ENCODE measurements at regions not wholly inside any gene's neighbourhood (a gene's known extent, or its start where the extent isn't known, plus 50 kb on each side); places are given as distances from the start of the nearest gene placed in this dataset.

DNA sequence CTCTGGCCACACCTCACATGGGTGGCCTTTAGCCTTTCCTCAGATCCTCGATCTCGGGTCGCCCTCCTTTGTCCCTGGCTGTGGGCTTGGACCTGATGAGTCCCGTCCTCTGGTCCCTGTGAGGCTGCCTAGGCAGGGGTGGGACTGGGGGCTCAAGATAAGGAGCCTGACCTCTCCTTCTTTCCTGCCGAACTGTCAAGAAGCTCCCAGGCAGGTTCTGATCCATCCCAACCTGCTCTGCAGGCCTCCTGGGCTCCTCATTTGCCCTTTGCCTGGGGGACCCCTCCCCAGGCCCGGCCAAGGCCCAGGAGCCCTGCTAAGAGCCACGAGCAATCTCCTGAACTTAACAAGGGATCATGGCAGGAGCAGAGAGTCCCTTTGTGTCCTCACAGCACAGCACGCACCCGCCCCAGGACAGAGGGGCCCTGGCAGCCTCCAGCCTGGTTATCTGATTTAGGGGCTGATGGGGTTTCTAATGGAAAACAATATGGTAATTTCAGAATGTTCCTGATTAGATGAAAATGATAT is 82.4 kb upstream of the POU3F1 start:
- no peak for ATAC-seq

DNA sequence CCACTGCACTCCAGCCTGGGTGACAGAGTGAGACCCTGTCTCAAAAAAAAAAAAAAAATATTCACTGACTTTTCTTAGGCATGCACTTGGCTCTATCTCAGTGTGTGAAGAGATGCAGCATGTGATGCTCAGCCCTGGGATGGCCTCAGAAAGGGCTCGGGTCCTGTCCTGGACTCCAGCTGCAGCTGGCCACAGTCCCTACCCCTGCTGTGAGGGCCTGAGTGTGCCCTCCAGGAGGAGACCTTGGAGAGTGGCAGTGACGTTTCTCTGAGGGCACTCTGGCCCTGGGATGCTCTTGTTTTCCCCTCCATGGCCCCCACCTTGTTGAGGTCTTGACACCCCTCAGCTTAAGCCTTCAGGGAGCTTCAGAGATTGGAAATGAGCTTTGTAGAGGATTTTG is 81.9 kb upstream of the POU3F1 start:
- no peak for ATAC-seq

DNA sequence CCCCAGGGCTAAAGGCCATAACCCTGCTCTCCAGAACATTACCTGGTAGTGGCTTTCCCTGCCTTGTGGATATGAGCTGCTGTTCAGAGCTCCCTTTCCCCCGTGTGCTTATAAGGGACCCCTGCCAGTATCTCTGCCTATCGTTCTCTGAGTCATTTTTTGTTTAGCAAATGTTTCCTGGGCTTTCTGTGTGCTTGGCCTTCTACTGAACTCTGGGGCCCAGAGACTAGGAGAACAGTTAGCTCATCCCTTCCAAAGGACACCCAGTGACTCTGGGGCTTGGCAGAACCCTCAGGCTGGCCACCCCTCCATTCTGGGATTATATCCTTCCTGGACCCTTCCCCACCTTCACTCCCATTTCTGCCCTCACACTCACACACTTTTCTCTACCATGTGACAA is 80.8 kb upstream of the POU3F1 start:
- no peak for ATAC-seq

DNA sequence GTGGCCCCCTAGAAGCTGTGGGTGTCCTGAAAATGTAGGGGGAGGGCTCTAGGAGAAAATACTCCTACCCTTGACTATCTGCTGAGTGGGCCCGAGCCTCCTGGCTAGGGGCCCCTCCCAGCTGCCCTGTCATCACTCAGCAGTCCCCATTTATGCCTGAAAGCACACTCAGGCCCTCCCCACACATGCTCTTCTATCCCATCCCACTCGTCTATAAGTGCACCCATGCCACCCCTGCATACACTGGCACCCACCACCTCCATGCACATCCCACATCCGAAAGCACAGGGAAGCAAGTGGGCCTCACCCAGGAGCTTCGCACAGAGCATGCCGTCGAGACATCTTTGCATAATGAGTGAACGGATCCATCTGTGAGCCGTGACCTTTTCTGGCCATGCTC is 80.4 kb upstream of the POU3F1 start:
- no peak for ATAC-seq

DNA sequence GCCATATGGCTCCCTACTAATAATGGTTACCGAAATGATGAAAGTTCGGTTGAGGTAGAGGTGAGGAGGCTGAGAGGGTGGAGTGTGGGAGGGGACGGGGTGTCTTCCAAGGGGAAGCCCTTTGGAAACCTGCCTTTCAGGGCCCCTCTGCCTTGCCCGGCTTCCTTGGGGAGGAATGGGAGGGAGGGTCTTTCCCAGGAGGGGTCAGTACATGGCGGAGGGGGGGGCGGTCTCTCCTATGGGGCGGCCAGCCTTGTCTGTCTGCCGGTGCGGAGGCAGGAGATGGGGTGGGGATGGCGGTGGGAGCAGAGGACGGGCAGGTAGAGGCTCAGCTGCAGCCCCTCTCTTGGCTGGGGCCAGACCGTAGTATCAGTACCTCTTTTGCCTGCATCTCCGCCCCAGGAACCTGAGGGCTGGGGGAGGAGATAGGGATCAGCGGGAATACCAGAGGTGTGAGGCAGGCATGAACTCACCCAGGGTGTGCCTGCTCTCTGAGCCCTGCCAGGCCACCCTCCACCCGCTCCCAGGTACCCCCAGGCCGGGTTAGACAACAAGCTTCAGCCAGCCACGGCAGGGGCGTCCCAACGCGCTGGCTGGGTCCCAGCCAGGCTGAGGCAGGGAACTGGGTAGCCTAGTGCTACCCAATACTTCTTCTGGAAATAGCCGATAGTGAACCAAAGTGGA is 79.4 kb upstream of the POU3F1 start:
- ATAC-seq, result peak; percentile 83

DNA sequence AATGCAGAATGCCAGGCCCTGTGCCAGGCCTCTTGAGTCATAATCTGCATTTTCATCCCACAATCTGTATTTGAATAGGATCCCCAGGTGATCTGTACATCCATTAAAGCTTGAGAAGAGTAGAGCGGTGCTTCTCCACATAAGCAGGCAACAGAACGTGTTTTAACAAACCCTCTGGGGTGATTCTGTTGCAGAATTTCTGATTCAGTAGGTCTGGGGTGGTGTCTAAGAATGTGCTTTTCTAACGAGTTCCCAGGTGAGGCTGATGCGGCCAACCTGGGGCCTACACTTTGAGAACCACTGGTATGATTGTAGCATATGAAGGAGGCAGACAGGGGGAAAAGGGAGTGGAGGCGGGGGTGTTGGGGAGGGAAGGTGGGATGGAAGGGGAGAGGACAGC is 78.4 kb upstream of the POU3F1 start:
- ATAC-seq, result peak; percentile 20

DNA sequence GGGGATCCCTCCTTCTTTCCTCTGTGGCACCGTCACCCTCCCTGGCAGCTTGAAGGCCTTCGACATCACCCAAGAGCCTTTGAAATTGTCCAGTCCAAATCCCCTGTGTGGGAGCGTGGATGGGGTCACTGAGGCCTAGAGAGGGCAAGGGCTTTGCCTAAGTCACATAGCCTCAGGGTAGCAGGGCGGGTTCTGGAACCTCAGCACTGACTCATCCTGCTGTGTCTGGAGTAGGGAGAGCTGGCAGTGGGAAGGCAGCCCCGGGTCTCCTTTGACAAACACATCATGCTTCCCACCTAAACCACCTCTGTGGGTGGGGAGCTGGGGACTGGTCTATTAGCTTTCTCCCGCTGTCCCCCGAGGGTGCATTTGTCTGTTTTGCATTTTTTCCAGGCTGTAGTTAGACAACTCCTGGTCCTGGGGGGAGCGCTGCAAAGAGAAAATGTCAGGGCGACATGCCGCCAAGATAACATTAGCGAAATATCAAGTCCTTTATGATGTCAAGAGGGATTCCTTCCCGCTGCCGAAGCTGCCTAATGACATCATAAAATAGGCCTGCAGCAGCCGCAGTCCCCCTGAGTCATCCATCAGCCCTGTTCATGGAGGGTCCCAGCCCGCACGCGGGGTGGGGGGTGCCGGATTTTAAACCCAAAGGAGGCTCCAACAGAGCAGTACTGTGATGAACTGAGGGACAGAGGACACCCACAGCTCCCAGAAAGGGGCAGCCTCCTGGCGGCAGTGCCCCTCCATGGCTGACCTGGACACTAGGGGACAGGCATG is 77.0 kb upstream of the POU3F1 start:
- peak; percentile 67 for ATAC-seq

DNA sequence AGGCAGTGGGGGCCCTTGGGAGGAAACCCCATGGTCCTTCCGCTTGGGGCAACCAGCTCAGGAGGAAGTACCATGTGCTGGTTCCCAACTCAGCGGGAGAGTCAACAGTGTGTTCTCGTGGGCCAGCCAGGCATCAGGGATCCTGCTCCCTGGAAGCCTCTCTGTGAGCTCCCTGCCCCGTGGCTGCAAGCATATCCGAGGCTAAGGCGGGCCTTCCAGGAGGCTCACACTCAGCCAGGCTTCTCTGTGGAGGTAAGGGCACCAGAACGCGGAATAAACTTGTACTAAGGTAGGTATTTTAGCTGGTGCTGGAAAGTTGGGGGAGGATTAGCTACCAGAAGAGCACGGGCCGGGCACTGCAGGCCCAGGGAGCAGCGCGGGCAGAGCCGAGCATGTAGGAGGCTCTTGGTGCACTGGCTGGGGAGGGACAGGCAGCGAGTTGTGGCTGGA is 74.7 kb upstream of the POU3F1 start:
- ATAC-seq, result no peak

DNA sequence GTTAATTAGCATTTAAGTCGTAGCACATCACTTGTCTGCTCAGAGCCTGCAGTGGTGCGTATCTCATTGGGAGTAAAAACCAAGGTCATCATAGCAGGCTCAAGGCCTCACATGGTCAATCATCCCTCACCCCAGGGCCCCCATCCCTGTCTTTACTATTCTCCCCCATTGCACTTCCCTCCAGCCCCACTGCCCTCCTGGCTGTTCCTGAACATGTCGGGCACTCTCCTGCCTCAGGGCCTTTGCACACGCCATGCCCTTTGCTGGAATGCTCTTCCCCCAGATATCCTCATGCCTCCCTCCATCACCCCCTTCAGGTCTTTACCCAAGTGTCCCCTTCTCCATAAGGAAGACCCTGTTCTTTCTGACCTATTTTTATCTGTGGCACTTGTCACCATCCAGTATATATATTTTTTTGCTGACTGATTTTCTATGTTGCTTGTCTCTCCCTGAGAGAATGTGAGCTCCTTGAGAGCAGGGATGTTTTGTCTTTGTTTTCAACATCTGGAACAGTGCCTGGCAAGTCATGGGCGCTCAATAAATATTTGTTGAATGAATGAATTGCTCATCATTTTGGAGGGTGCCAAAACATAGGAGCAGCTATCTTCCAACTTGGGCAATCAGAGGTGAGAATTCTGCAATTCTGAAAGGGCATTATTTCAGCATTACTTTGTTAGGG is 74.1 kb upstream of the POU3F1 start:
- no peak for ATAC-seq

DNA sequence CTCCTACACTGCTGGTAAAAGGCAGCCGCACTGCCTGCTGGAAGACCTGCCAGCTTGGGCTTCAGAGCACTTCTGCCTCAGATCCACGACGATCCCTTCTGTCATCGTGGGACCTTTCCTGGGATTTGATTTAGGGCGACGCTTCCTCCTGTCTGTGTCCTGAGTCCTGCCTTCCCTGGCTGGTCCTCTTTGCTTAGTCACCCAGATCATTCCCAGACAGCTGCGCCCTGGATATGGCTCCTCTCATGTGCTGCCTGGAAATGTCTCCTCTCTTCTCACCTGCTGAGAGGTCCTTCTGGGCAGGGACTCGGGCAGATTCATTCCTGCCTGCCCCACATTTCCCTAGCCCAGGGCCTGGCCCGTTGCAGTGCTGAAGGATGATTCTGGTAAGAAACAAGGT is 72.4 kb upstream of the POU3F1 start:
- no peak for ATAC-seq

DNA sequence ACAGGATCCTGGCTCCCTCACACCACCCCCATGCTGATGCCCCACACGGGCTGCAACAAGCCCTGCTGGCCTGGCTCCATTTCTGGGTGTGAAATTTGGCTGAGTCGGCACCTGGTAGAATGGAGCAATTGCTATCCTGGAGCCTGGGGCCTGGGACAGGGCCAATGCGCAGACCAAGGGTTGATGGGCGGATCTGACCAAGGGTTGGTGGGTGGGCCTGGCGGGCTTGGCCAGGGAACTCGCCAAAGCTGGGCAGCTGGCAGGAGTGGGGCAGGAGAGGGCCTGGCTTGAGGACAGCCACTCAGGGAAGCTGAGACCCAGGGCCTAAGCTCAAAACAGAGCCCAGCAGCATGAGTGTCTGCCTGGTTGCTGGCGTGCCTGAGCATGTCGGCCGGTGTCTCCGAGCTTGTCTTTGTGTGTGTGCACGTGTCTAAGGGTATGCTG is 70.9 kb upstream of the POU3F1 start:
- peak; percentile 80 for ATAC-seq

DNA sequence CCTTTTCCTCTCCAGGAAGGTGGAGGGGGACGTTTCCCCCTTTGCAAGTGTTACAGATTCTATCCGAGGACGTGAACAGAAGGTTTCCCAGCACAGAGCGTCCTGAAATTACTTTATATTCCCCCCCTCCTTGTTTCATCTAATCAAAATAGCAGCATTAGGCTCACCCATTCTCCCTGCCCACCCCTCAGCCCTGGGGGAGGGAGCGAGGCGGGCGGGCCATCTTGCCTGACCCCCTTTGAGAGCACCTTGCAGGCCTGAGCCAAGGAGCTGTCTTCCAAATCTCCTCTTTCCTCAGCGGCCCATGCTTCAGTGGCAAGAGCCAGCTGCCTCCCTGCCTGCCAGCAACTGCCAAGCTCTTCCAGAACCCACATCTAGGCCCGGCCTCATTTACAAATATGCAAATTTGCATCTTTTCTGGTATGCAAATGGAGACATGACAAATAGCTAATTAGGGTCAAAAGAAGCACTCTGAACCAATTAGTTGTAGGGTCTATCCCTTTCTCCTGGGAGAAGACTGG is 69.1 kb upstream of the POU3F1 start:
- ATAC-seq, result no peak

DNA sequence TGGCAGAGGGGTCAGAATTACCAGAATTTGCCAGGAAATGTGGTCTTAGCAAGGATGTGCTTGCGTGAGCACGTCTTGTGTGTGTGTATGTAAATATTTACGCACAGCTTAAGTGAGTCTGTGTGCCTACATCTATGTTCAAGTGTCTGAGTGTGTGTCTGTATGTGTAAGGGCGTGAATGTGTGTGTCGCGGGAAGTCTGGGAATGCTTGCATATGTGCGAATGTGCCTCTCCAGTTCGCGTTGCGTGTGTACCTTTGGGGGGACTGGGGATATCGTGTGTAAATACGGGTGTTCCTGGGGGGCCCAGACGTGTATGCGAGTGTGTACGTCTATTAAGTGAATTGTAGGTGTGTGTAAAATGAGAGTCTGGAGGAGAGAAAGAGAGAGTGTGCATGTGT is 68.6 kb upstream of the POU3F1 start:
- ATAC-seq, result no peak

DNA sequence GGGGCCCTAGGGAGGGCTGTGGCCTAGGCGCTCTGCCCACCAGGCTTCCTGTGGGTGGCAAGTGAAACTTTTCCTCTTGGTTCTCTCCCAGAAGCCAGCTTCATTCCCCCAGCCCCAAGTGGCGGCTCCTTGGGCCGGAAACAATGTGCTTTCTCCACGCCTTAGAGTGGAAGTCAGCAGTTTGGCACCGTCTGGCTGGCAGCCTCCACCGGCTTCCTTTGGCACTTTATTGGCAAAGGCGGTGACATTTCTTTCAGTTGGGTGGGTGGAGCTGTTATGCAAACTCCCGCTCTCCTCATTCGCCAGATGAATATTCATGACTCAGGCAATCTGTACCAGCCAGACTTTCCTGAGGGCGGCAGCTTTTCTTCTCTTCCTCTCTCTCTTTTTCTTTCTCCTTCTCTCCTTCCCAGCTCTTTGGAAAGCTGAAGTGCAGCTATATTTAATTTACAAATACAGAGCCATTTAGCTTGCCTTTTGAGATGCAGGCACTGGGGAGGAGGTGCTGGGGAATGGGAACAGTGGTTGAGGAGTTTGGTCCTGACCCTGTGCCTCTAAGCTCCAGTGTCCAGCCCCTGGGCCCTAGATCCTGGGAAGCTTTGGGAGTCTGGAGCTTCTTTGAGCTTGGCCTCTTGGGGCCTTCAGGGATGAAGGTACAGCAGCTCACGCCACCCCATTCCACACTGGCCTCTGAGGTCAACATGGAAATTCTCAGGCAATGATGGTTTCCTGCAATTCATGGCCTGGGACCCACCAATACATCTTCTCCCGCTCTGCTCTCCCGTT is 67.8 kb upstream of the POU3F1 start:
- peak; percentile 77 for ATAC-seq

DNA sequence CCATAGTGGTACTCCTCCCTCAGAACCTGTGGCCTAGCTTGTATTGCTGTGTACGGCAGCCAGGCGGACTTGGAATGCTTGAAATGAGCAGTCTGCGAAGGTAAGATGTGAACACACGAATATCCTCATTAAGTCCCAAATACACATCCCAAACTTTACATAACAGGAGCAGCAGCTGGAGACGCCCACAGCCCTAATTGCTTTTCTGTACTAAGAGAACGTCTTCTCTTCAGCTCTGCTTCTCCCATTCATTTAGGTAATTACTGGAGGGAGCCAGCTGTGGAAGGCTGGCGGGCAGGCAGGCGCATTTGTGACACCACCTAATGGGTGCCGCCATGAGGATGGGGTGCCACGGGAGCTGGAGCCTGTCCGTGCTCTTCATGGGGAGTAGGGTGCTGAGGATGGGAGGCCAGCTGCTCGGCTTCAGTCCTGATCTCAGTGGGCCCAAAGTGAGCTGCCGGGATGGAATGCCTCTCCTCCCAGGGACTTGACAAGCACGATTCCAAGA is 66.6 kb upstream of the POU3F1 start:
- ATAC-seq, result no peak

DNA sequence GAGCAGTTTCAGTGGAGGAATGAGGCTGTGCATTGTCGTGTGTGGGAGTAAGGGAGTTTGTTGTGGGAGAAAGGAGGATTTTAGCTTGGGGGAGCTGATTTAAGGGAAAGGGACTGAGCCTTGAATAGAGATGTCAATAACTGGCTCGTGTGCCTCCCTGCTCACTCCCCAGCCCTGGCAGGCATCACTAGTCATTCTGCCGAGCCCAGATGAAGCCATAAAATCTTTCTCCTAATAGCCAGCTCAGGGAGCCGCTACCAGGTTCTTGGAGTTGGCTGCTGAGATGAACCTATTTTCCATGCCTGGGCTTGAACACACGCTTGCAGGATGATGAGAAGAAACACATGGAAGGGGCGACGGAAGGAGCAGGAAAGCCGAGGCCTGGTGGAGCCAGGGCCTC is 65.0 kb upstream of the POU3F1 start:
- no peak for ATAC-seq

DNA sequence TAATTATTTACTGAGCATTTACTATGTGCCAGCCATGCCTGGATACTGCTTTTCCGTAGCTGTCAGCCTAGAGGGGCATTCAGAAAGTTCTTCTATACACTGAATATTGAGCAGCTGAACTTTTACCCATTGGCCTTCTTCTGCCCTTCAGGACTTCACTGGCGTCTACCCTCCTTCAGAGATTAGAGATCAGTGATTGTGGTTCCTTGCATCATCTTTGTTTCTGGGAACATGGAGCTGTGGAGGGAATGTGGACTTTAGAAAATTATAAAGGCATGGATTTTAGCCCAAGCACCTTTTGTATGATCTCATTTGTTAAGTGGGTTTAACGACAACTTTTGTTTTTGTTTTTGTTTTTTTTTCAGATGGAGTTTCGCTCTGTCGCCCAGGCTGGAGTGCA is 58.7 kb upstream of the POU3F1 start:
- ATAC-seq, result no peak

DNA sequence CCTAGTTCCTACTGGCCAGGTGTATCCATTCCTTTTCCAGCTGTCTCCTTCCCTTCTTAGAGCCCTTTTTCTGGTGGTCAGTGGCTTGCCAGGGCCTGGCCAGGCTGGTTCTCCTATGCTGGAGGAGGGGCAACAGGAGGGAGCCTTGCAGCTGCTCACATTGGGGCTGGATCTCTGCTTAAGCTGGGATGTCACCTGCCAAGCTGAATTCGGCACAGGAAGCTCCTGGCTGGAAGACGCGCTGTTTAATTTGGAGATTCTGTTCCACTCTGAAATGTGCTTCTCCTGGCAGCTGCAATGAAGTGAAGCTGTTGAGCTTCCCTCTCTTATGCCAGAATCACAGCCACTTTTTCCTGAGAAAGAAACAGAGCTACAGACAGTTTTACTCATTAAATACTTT is 56.0 kb upstream of the POU3F1 start:
- no peak for ATAC-seq

DNA sequence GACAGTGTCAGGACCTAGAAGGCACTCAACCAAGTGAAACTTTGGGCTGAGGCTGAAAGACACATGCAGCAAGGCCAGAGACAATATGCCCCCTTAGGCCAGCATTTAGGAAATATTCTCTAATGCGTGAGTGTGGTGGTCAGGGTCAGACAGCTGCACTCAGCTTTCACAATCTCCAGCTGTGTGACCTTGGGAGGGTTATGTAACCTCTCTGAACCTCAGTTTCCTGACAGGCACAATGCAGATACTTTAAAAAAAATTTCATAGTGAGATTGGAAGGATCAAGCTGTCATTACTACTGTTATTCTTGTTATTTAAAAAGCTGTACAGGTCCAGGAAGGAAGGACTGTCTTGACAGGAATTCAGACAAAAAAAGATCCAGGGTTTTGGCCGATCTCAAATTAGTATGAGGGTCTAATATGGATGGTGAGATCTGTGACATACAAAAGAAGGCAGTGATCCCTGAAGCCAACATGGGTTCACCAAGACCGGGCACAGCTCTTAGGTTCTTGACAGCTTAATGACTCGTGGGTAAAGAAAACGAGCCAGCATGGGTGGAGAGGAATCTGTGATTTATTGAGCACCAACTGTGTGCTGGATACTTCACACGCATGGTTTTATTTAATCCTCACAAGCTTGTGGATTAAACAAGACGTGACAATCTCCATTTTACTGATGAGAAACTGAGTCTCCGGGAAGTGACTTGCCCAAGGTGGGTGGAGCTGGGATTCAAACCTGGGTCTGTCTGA is 54.6 kb upstream of the POU3F1 start:
- peak; percentile 51 for ATAC-seq

DNA sequence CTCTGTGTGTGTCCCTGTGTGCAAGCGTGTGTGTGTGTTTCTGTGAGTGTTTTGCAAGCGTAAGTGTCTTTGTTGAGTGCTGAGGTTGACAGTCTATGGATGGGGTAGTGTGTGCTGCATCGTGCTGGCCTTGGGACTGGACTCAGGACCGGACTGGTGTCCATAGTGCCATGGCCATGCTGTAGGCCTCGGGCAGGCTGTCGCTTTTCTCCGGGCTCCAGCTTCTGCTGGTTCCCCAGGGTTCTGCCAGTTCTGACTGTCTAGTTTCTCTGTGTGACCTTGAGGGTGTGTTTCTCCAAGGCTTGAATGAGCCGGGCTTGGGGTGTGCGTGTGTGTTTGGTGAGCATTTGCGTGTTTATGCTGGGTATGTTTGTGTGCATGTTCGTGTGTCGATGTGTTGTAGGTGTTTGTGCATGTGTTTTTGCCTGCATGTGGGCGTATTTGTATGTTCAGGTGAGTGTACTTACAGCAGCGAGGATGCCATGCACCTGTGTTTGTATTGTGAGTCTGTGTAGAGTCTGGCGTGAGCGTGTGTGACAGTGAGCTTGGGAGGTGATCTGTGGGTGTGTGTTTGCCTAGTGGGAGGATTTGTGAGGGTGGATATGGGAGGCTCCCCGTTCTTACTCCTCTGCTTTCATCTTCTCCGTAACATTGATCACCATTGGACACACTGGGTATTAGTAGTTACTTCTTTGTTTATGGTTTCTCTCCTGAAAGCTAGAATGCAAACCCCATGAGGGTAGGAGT is 51.7 kb upstream of the POU3F1 start:
- ATAC-seq, result no peak
